ENCODE measurements at regions not wholly inside any gene's neighbourhood (a gene's known extent, or its start where the extent isn't known, plus 50 kb on each side); places are given as distances from the start of the nearest gene placed in this dataset.

- Histone ChIP-seq H4K20me1 (ENCODE audit: insufficient read depth, low read depth, low read length) (no peaks in the 10 kb centered on the region), H3K9ac (ENCODE audit: low read length) (no peak overlapping the region), H3K4me1 (ENCODE audit: low read length) (no peaks in the 10 kb centered on the region), H3K9me2 (replicated peaks; ENCODE audit: insufficient read depth, low read length) (no peaks in the 10 kb centered on the region), H3K36me3 (ENCODE audit: insufficient read depth, low read length) (no peaks in the 10 kb centered on the region), H3K27me3 (ENCODE audit: low read length) (no peaks in the 10 kb centered on the region), H3K4me3 (ENCODE audit: low read length) (no peak overlapping the region), H3K9me3 (ENCODE audit: low read length) (peaks cover 43% of the 10 kb centered on the region), H2AFZ (ENCODE audit: low read length) (no peak overlapping the region), H3K4me2 (ENCODE audit: low read depth, low read length, poor library complexity, severe bottlenecking) (no peak overlapping the region), H3K79me2 (ENCODE audit: low read length) (no peaks in the 10 kb centered on the region), H3K27ac (ENCODE audit: low read length) (no peak overlapping the region)
- no peak for DNase-seq
These were observed 1994.9 kb downstream of the NCAM2 start for GRCh38 chr21:22993144-22993543.

DNA sequence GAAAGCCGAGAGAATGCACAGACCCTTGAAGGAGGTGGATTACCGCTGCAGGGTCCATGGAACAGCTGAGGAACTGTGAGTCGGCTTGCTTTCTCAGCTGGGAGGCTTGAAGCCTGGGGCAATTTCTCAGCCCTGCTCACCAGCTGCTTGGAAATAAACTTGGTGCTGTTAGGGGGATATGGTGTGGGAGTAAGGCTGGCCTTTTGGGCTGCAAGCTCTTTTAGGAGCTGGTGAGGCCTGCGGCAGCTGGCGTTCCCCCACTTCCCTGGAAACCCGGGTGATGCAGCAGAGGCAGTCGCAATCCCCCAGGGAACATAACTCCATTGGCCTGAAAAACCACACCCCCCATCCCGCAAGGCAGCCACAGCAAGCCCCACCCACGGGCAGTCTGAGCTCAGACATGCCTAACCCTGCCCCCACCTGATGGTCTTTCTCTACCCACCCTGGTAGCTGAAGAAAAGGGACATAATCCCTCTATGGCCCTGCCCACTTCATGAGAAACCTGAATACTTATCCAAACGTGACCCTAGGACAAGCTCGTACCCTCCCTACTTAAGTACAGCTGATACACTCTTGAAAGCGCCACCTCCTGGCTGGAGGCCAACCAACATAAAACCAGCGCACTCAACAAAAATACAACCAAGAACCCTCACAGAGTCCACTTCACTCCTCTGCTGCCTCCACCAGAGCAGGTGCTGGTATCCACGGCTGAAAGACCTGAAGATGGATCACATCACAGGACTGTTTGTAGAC, 1995.8 kb downstream of the NCAM2 start:
- Histone ChIP-seq H3K9me2 (replicated peaks; ENCODE audit: insufficient read depth, low read length) (no peaks in the 10 kb centered on the region), H4K20me1 (ENCODE audit: insufficient read depth, low read depth, low read length) (no peaks in the 10 kb centered on the region), H3K4me1 (ENCODE audit: low read length) (no peaks in the 10 kb centered on the region), H3K27ac (ENCODE audit: low read length) (no peak overlapping the region), H3K4me2 (ENCODE audit: low read depth, low read length, poor library complexity, severe bottlenecking) (no peak overlapping the region), H3K9ac (ENCODE audit: low read length) (no peak overlapping the region), H3K36me3 (ENCODE audit: insufficient read depth, low read length) (no peaks in the 10 kb centered on the region), H3K4me3 (ENCODE audit: low read length) (no peak overlapping the region), H3K9me3 (ENCODE audit: low read length) (peaks cover 39% of the 10 kb centered on the region), H2AFZ (ENCODE audit: low read length) (no peak overlapping the region), H3K27me3 (ENCODE audit: low read length) (no peaks in the 10 kb centered on the region), H3K79me2 (ENCODE audit: low read length) (no peaks in the 10 kb centered on the region)
- no peak for DNase-seq

DNA sequence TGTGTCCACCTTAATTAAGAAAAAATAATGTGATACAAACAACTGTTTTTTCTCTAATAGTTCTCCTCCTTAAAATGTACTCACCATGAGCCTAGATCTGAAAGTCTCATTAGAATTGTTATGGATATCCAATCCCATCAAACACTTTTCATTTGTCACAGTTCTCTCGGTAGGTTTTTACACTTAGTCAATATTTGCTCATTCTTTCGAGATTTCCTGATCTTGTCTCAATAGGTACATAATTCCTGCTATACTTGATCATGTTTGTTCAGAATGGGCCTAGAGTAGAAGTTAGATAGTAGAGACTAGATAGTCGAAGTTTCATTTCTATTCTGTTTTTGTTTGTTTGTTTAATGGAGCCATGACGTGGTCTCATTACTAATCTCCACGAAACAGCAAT, 2005.7 kb downstream of the NCAM2 start:
- Histone ChIP-seq H3K27ac (ENCODE audit: low read length) (no peak overlapping the region), H3K27me3 (ENCODE audit: low read length) (no peaks in the 10 kb centered on the region), H2AFZ (ENCODE audit: low read length) (no peak overlapping the region), H3K79me2 (ENCODE audit: low read length) (no peaks in the 10 kb centered on the region), H3K4me2 (ENCODE audit: low read depth, low read length, poor library complexity, severe bottlenecking) (no peak overlapping the region), H3K9ac (ENCODE audit: low read length) (no peak overlapping the region), H3K4me3 (ENCODE audit: low read length) (no peak overlapping the region), H4K20me1 (ENCODE audit: insufficient read depth, low read depth, low read length) (no peaks in the 10 kb centered on the region), H3K4me1 (ENCODE audit: low read length) (no peaks in the 10 kb centered on the region), H3K36me3 (ENCODE audit: insufficient read depth, low read length) (no peaks in the 10 kb centered on the region), H3K9me2 (replicated peaks; ENCODE audit: insufficient read depth, low read length) (no peaks in the 10 kb centered on the region), H3K9me3 (ENCODE audit: low read length) (peaks cover 34% of the 10 kb centered on the region)
- DNase-seq, result no peak

- no peak overlapping the region for H3K27ac ChIP-seq (ENCODE audit: low read length)
- DNase-seq, result no peak
- no peak overlapping the region for H3K4me2 ChIP-seq (ENCODE audit: low read depth, low read length, poor library complexity, severe bottlenecking)
- no peaks in the 10 kb centered on the region for H4K20me1 ChIP-seq (ENCODE audit: insufficient read depth, low read depth, low read length)
- no peaks in the 10 kb centered on the region for H3K4me1 ChIP-seq (ENCODE audit: low read length)
- H3K4me3 ChIP-seq (ENCODE audit: low read length), result no peak overlapping the region
- no peaks in the 10 kb centered on the region for H3K9me2 ChIP-seq (replicated peaks; ENCODE audit: insufficient read depth, low read length)
- H2AFZ ChIP-seq (ENCODE audit: low read length), result no peak overlapping the region
- no peaks in the 10 kb centered on the region for H3K27me3 ChIP-seq (ENCODE audit: low read length)
- no peak overlapping the region for H3K9ac ChIP-seq (ENCODE audit: low read length)
- H3K79me2 ChIP-seq (ENCODE audit: low read length), result no peaks in the 10 kb centered on the region
- H3K36me3 ChIP-seq (ENCODE audit: insufficient read depth, low read length), result no peaks in the 10 kb centered on the region
- peaks cover 44% of the 10 kb centered on the region for H3K9me3 ChIP-seq (ENCODE audit: low read length)
These were observed 2010.5 kb downstream of the NCAM2 start for GRCh38 chr21:23008601-23009202.

GRCh38 chr21:23009360-23009759, 2011.2 kb downstream of the NCAM2 start:
- Histone ChIP-seq H3K9me2 (replicated peaks; ENCODE audit: insufficient read depth, low read length) (no peaks in the 10 kb centered on the region), H3K4me1 (ENCODE audit: low read length) (no peaks in the 10 kb centered on the region), H2AFZ (ENCODE audit: low read length) (no peak overlapping the region), H3K9ac (ENCODE audit: low read length) (no peak overlapping the region), H3K4me3 (ENCODE audit: low read length) (no peak overlapping the region), H3K4me2 (ENCODE audit: low read depth, low read length, poor library complexity, severe bottlenecking) (no peak overlapping the region), H3K27ac (ENCODE audit: low read length) (no peak overlapping the region), H3K9me3 (ENCODE audit: low read length) (peaks cover 42% of the 10 kb centered on the region), H3K79me2 (ENCODE audit: low read length) (no peaks in the 10 kb centered on the region), H3K27me3 (ENCODE audit: low read length) (no peaks in the 10 kb centered on the region), H3K36me3 (ENCODE audit: insufficient read depth, low read length) (no peaks in the 10 kb centered on the region), H4K20me1 (ENCODE audit: insufficient read depth, low read depth, low read length) (no peaks in the 10 kb centered on the region)
- DNase-seq, result no peak

DNA sequence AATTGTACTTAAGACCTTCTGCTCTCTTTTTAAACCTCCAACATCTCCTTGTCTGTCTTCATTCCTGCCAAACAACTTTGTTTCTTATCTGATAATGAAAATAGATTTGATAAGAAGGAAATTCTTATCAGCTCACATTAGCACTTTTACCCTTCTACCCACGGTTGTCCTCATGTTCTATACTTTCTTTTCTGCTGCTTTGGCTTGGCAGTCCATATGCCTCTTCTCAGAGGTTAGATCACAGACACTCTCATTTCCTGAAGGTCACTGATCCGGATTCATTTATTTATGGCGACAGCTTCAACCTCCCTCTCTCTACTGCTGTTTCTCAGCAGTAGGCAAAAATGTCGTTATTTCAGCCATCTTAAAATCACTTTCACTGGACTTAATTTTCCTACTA, 2015.8 kb downstream of the NCAM2 start:
- Histone ChIP-seq H3K27ac (ENCODE audit: low read length) (no peak overlapping the region), H3K36me3 (ENCODE audit: insufficient read depth, low read length) (no peaks in the 10 kb centered on the region), H3K27me3 (ENCODE audit: low read length) (no peaks in the 10 kb centered on the region), H4K20me1 (ENCODE audit: insufficient read depth, low read depth, low read length) (no peaks in the 10 kb centered on the region), H3K9ac (ENCODE audit: low read length) (no peak overlapping the region), H3K4me2 (ENCODE audit: low read depth, low read length, poor library complexity, severe bottlenecking) (no peak overlapping the region), H3K4me3 (ENCODE audit: low read length) (no peak overlapping the region), H3K4me1 (ENCODE audit: low read length) (no peaks in the 10 kb centered on the region), H3K9me2 (replicated peaks; ENCODE audit: insufficient read depth, low read length) (no peaks in the 10 kb centered on the region), H3K9me3 (ENCODE audit: low read length) (peaks cover 45% of the 10 kb centered on the region), H3K79me2 (ENCODE audit: low read length) (no peaks in the 10 kb centered on the region), H2AFZ (ENCODE audit: low read length) (no peak overlapping the region)
- no peak for DNase-seq

DNA sequence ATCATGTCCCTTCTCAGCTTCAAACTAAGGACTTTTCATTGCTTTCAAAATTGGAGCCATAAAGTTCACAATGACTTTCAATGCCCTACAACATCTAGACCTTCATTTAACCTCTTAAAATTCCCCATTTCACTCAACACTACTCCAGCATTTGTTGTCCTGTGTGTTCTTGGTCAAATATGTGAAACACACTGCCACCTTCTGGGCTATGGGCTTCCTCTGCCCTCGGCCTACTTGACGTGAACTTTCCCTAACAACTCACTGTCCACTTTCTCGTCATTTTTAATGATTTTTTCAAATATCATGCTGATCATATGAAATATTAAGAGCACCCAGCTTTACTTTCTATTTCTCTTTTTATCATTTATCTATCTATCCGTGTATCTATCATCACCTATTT, 2018.4 kb downstream of the NCAM2 start:
- DNase-seq, result no peak
- Histone ChIP-seq H3K36me3 (ENCODE audit: insufficient read depth, low read length) (no peaks in the 10 kb centered on the region), H3K9ac (ENCODE audit: low read length) (no peak overlapping the region), H3K27ac (ENCODE audit: low read length) (no peak overlapping the region), H3K79me2 (ENCODE audit: low read length) (no peaks in the 10 kb centered on the region), H2AFZ (ENCODE audit: low read length) (no peak overlapping the region), H3K9me3 (ENCODE audit: low read length) (peaks cover 37% of the 10 kb centered on the region), H3K4me3 (ENCODE audit: low read length) (no peak overlapping the region), H3K4me1 (ENCODE audit: low read length) (no peaks in the 10 kb centered on the region), H3K4me2 (ENCODE audit: low read depth, low read length, poor library complexity, severe bottlenecking) (no peak overlapping the region), H3K27me3 (ENCODE audit: low read length) (no peaks in the 10 kb centered on the region), H4K20me1 (ENCODE audit: insufficient read depth, low read depth, low read length) (no peaks in the 10 kb centered on the region), H3K9me2 (replicated peaks; ENCODE audit: insufficient read depth, low read length) (no peaks in the 10 kb centered on the region)

DNA sequence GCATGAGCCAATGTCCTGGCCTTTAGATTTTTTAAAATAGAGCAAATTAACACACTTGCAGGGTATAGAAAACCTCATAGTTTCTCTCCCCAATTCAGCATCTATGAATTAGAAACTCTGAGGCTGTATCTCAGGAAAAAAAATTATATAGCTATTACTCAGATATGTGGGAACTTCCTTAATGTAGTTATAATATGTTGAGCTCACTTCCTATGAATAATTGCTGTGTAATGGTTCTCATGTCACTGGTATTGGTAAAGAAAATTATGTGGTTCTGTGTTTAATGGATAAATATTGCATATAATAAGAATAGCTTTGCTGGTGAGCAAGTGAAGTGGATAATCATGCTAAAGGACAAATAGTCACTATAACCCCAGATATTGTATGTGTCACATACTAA, 2019.8 kb downstream of the NCAM2 start:
- Histone ChIP-seq H3K4me2 (ENCODE audit: low read depth, low read length, poor library complexity, severe bottlenecking) (no peak overlapping the region), H3K4me3 (ENCODE audit: low read length) (no peak overlapping the region), H4K20me1 (ENCODE audit: insufficient read depth, low read depth, low read length) (no peaks in the 10 kb centered on the region), H3K27ac (ENCODE audit: low read length) (no peak overlapping the region), H3K79me2 (ENCODE audit: low read length) (no peaks in the 10 kb centered on the region), H3K27me3 (ENCODE audit: low read length) (no peaks in the 10 kb centered on the region), H3K9me2 (replicated peaks; ENCODE audit: insufficient read depth, low read length) (no peaks in the 10 kb centered on the region), H2AFZ (ENCODE audit: low read length) (no peak overlapping the region), H3K9me3 (ENCODE audit: low read length) (peaks cover 35% of the 10 kb centered on the region), H3K36me3 (ENCODE audit: insufficient read depth, low read length) (no peaks in the 10 kb centered on the region), H3K4me1 (ENCODE audit: low read length) (no peaks in the 10 kb centered on the region), H3K9ac (ENCODE audit: low read length) (no peak overlapping the region)
- no peak for DNase-seq

Measured in Karpas-422 (cell line).